DND-41 (cell line): ENCODE measurements at regions not wholly inside any gene's neighbourhood (a gene's known extent, or its start where the extent isn't known, plus 50 kb on each side); places are given as distances from the start of the nearest gene placed in this dataset.

ENCODE experiments used
- ATAC-seq: fragments of 200-7000 bp; cut with Tn5 transposase; 3 replicates; pipeline ENCODE4 v1.9.1; 2021; ENCODE audit warnings: low read depth; ENCODE audit not compliant: insufficient read depth
- DNase-seq: peaks from one replicate; pipeline ENCODE4 v3.0.0-alpha.2; 2020
- H2AFZ ChIP-seq: 2 replicates; pipeline ENCODE4 v1.6.0; 2012; ENCODE audit warnings: low read depth, low read length
- H3K27ac ChIP-seq: 2 replicates; pipeline ENCODE4 v1.5.1; 2012; ENCODE audit warnings: low read length, inconsistent platforms
- H3K27me3 ChIP-seq: fragments of 200-600 bp; sonication (generic); 2 replicates; pipeline ENCODE4 v1.6.0; 2012; ENCODE audit warnings: low read length, mild to moderate bottlenecking, inconsistent platforms; ENCODE audit not compliant: insufficient read depth, poor library complexity
- H3K36me3 ChIP-seq: 2 replicates; pipeline ENCODE4 v1.5.1; 2012; ENCODE audit warnings: low read length, inconsistent platforms; ENCODE audit not compliant: insufficient read depth
- H3K4me1 ChIP-seq: 2 replicates; pipeline ENCODE4 v1.5.1; 2012; ENCODE audit warnings: mild to moderate bottlenecking, low read length; ENCODE audit not compliant: insufficient read depth
- H3K4me2 ChIP-seq: 2 replicates; pipeline ENCODE4 v1.6.0; 2012; ENCODE audit warnings: mild to moderate bottlenecking, moderate library complexity, low read length, inconsistent platforms; ENCODE audit not compliant: insufficient read depth
- H3K4me3 ChIP-seq, 2 experiments: fragments of 200-600 bp in 1 of 2; shearing (Covaris generic) in 1 of 2; 2 replicates each; pipeline ENCODE4 v1.5.1; 2012 to 2016; ENCODE audit warnings: inconsistent platforms in 2 of 2, low read length in 2 of 2, mild to moderate bottlenecking in 2 of 2, low read depth in 1 of 2, moderate library complexity in 1 of 2
- H3K79me2 ChIP-seq: 2 replicates; pipeline ENCODE4 v1.6.0; 2012; ENCODE audit warnings: low read length, inconsistent platforms; ENCODE audit not compliant: insufficient read depth
- H3K9ac ChIP-seq: 2 replicates; pipeline ENCODE4 v1.6.0; 2012; ENCODE audit warnings: low read depth, mild to moderate bottlenecking, inconsistent platforms, low read length, moderate library complexity
- H3K9me3 ChIP-seq: 2 replicates; pipeline ENCODE4 v1.5.1; 2012; ENCODE audit warnings: low read length, moderate library complexity, mild to moderate bottlenecking, inconsistent platforms; ENCODE audit not compliant: insufficient read depth, severe bottlenecking
- H4K20me1 ChIP-seq: 2 replicates; pipeline ENCODE4 v1.6.0; 2012; ENCODE audit warnings: low read length; ENCODE audit not compliant: insufficient read depth
- CTCF ChIP-seq: IDR thresholded peaks from 2 replicates; pipeline ENCODE4 v1.5.1; 2012; ENCODE audit warnings: borderline replicate concordance, low read length, moderate library complexity, mild to moderate bottlenecking; ENCODE audit not compliant: poor library complexity, severe bottlenecking; ENCODE audit errors: extremely low read depth
- EZH2 ChIP-seq: IDR thresholded peaks from 3 replicates; pipeline ENCODE4 v1.6.1; 2012; ENCODE audit warnings: borderline replicate concordance, low read depth, mild to moderate bottlenecking, moderate library complexity, low read length, inconsistent platforms; ENCODE audit not compliant: severe bottlenecking

GRCh38 chr12:34186492-34186891, 164.2 kb downstream of the ALG10 start:
- Histone ChIP-seq H4K20me1 (no peaks in the 10 kb centered on the region), H3K4me2 (no peak overlapping the region), H3K4me1 (no peaks in the 10 kb centered on the region), H3K9ac (no peak overlapping the region), H3K4me3 (no peak overlapping the region), H3K36me3 (no peaks in the 10 kb centered on the region), H3K9me3 (no peaks in the 10 kb centered on the region), H3K27me3 (no peaks in the 10 kb centered on the region), H2AFZ (no peak overlapping the region), H3K79me2 (no peaks in the 10 kb centered on the region), H3K27ac (no peak overlapping the region)
- DNase-seq (no peak), ATAC-seq (no peak)
- TF ChIP-seq CTCF = no peak
- TF ChIP-seq EZH2 = no peak

DNA sequence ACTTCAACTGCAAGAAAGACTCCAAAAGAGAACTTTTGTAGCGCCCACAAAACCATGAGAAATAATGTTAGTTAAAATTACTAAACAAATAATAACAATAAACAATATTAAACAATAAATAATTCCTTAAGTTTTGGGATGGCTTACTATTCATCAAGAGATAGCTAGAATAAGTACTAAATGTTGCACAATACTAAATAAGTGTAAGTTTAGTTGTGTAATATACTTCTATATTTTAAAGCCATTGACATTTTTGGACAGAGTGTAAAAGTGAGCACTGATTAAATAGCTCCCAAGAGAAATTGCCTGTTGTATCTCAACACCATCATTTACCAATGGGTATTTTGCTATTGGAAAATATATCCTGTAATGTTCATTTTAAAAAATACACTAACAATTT, 166.7 kb downstream of the ALG10 start:
- Histone ChIP-seq H3K4me1 (no peaks in the 10 kb centered on the region), H3K36me3 (no peaks in the 10 kb centered on the region), H3K9ac (no peak overlapping the region), H3K9me3 (no peaks in the 10 kb centered on the region), H2AFZ (no peak overlapping the region), H4K20me1 (no peaks in the 10 kb centered on the region), H3K4me2 (no peak overlapping the region), H3K79me2 (no peaks in the 10 kb centered on the region), H3K4me3 (no peak overlapping the region), H3K27me3 (no peaks in the 10 kb centered on the region), H3K27ac (no peak overlapping the region)
- TF ChIP-seq CTCF (no peak), EZH2 (no peak)
- DNase-seq (no peak), ATAC-seq (no peak)

GRCh38 chr12:34190054-34190453, 167.8 kb downstream of the ALG10 start:
- H3K79me2 ChIP-seq = no peaks in the 10 kb centered on the region
- H3K27ac ChIP-seq = no peak overlapping the region
- no peak overlapping the region for H3K4me3 ChIP-seq
- no peaks in the 10 kb centered on the region for H4K20me1 ChIP-seq
- no peak overlapping the region for H3K9ac ChIP-seq
- DNase-seq (no peak), ATAC-seq (no peak)
- TF ChIP-seq EZH2 (no peak), CTCF (no peak)
- no peaks in the 10 kb centered on the region for H3K27me3 ChIP-seq
- no peaks in the 10 kb centered on the region for H3K36me3 ChIP-seq
- no peak overlapping the region for H2AFZ ChIP-seq
- no peaks in the 10 kb centered on the region for H3K9me3 ChIP-seq
- H3K4me2 ChIP-seq = no peak overlapping the region
- H3K4me1 ChIP-seq = no peaks in the 10 kb centered on the region

DNA sequence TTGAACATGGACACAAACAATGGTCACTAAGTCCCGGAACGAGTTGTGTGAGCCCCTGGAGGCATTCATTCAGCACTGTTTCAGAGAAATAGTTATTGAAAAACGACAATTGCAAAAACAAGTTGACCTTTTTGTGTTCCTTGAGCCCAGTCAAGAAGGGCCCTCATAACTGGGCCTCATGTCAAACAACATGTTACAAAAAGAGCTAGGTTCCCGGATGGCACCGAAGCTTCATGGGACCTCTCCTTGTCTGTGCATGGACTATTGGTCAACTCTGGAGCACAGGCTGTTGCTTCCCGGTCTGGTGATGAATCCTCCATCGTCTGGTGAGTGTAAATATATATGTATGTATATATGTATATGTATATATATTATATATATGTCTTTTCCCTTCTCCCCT, 176.6 kb downstream of the ALG10 start:
- no peak for TF ChIP-seq EZH2
- no peak for TF ChIP-seq CTCF
- Histone ChIP-seq H3K27me3 (no peaks in the 10 kb centered on the region), H4K20me1 (no peaks in the 10 kb centered on the region), H3K4me1 (no peaks in the 10 kb centered on the region), H3K4me3 (no peak overlapping the region), H3K4me2 (no peak overlapping the region), H2AFZ (no peak overlapping the region), H3K9me3 (no peaks in the 10 kb centered on the region), H3K9ac (no peak overlapping the region), H3K27ac (no peak overlapping the region), H3K36me3 (no peaks in the 10 kb centered on the region), H3K79me2 (no peaks in the 10 kb centered on the region)
- ATAC-seq = no peak
- DNase-seq = no peak
